ENCODE measurements at regions not wholly inside any gene's neighbourhood (a gene's known extent, or its start where the extent isn't known, plus 50 kb on each side); places are given as distances from the start of the nearest gene placed in this dataset.
"Not testable (repeated sequence)": the region's sequence is repeated elsewhere in the genome, so short reads cannot be mapped to it uniquely, and the experiment has no call there.

DNA sequence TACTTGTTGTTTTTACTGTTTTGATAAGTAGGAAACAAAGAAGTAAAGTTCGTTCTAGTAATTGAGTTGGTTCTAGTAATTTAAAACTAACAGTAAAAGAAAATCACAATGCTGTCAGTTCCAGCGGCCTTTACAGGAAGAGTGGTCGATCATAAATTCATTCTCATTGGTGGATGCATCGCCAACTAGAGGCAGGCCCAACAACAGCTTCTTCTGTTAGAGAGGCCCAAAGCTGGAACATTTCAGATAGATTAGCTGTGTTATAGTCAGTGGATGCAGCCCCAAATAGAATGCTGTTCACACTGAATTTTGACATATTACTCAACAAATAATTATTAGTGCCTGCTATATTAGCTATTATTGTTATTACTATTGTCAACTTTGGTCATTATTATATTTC, 80.8 kb downstream of the ARRDC3 start:
- H3K27me3 ChIP-seq (replicated peaks; ENCODE audit: control insufficient read depth, insufficient read depth, low read length) = no peaks in the 10 kb centered on the region
- no peaks in the 10 kb centered on the region for H3K9me3 ChIP-seq (ENCODE audit: control insufficient read depth, low read length)
- no peaks in the 10 kb centered on the region for H3K36me3 ChIP-seq (ENCODE audit: control insufficient read depth, insufficient read depth, low read length, severe bottlenecking)
- H3K9ac ChIP-seq (ENCODE audit: low read length) = no peak overlapping the region
- no peak for DNase-seq (ENCODE audit: low read depth)
- peaks cover 27% of the 10 kb centered on the region for H3K4me1 ChIP-seq (ENCODE audit: control insufficient read depth, insufficient read depth, low read length)
- no peak overlapping the region for H3K4me3 ChIP-seq (ENCODE audit: low read length)

DNA sequence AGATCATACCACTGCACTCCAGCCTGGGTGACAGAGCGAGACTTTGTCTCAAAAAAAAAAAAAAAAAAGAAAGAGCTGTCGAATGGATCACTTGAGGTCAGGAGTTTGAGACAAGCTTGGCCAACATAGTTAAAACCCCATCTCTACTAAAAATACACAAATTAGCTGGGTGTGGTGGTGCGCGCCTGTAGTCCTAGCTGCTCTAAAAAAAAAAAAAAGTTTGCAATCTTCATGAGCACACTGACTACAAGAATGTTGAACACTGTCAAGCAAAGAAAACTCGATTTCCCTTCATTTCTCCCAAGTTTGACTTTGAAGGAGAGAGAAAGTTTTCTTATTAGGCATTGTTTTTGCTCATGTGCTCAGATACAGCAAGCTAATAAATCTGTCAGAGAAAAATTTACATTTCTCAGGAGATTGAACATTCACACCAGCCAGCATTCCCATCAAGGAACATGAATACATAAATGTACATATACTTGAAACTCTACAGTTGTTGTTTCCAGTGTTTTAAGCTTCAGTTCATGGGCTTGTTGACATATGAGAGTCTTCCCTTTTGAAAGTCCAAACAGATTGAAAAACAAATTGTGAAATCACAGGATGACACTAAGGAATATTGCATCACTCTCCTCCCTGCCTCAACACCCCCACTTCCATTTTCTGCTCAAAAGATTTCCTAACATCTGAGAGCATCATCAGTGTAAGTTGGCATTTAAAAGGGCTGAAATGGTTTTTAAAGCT, 81.8 kb downstream of the ARRDC3 start:
- peak; percentile 90 for DNase-seq (ENCODE audit: low read depth)

DNA sequence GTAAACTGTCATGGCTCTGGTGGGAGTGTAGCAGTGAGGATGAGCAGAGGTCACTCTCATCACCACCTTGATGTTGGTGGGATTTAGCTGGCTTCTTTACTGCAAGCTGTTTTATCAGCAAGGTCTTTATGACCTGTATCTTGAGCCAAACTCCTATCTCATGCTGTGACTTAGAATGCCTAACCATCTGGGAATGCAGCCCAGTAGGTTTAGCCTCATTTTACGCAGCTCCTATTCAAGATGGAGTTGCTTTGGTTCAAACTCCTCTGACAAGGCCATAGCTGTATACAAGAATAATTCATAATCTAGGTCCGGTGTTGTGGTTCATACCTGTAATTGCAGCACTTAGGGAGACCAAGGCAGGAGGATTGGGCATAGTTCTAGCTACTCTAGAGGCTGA, 85.1 kb downstream of the ARRDC3 start:
- H3K27me3 ChIP-seq (replicated peaks; ENCODE audit: control insufficient read depth, insufficient read depth, low read length) = no peaks in the 10 kb centered on the region
- H3K4me1 ChIP-seq (ENCODE audit: control insufficient read depth, insufficient read depth, low read length) = peaks cover 32% of the 10 kb centered on the region
- no peak overlapping the region for H3K9ac ChIP-seq (ENCODE audit: low read length)
- DNase-seq (ENCODE audit: low read depth) = no peak
- H3K4me3 ChIP-seq (ENCODE audit: low read length) = no peak overlapping the region
- no peaks in the 10 kb centered on the region for H3K36me3 ChIP-seq (ENCODE audit: control insufficient read depth, insufficient read depth, low read length, severe bottlenecking)
- no peaks in the 10 kb centered on the region for H3K9me3 ChIP-seq (ENCODE audit: control insufficient read depth, low read length)

More for the DNA sequence above, 81.8 kb downstream of the ARRDC3 start:
- Histone ChIP-seq H3K4me1 (ENCODE audit: control insufficient read depth, insufficient read depth, low read length) (peaks cover 27% of the 10 kb centered on the region), H3K4me3 (ENCODE audit: low read length) (peak overlapping the region; percentile 53), H3K36me3 (ENCODE audit: control insufficient read depth, insufficient read depth, low read length, severe bottlenecking) (no peaks in the 10 kb centered on the region), H3K9ac (ENCODE audit: low read length) (peak overlapping the region; percentile 76), H3K9me3 (ENCODE audit: control insufficient read depth, low read length) (no peaks in the 10 kb centered on the region), H3K27me3 (replicated peaks; ENCODE audit: control insufficient read depth, insufficient read depth, low read length) (no peaks in the 10 kb centered on the region)

DNA sequence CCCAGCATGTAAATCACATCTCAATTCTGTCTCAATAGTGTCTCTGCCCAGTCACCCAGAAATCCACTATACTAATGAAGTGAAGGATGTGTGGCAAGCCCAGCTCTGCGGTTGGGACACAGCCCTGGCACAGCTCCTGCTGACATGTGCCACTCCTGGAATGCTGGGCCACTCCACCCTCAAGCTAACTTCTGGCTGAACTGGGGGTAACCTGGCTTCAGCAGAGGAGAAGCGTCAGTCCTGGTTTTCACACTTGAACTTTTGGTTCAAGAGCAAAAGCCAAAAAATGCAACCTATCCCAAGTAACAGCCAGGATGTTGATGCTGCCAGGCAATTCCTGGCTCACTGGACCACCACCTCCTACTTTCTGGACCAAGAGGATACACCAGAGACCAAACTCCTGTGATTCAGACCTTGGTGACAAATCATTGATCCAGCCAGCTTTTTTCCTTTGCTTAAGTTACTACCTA, 86.4 kb downstream of the ARRDC3 start:
- DNase-seq (ENCODE audit: low read depth) = peak; percentile 78
- no peaks in the 10 kb centered on the region for H3K36me3 ChIP-seq (ENCODE audit: control insufficient read depth, insufficient read depth, low read length, severe bottlenecking)
- H3K4me1 ChIP-seq (ENCODE audit: control insufficient read depth, insufficient read depth, low read length) = peaks cover 28% of the 10 kb centered on the region
- peak overlapping the region; percentile 49 for H3K4me3 ChIP-seq (ENCODE audit: low read length)
- no peaks in the 10 kb centered on the region for H3K27me3 ChIP-seq (replicated peaks; ENCODE audit: control insufficient read depth, insufficient read depth, low read length)
- H3K9ac ChIP-seq (ENCODE audit: low read length) = peak overlapping the region; percentile 67
- H3K9me3 ChIP-seq (ENCODE audit: control insufficient read depth, low read length) = no peaks in the 10 kb centered on the region

DNA sequence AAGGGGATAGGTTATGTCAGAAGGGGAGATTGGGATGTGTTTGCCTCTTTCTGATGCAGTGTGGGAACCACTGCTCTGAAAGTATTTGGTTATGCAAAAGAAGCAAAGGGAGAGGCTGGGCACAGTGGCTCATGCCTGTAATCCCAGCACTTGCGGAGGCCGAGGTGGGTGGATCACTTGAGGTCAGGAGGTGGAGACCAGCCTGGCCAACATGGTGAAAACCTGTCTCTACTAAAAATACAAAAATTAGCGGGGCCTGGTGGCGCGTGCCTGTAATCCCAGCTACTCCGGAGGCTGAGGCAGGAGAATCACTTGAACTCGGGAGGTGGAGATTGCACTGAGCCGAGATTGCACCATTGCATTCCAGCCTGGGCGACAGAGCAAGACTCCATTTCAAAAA, 87.0 kb downstream of the ARRDC3 start:
- H3K27me3 ChIP-seq (replicated peaks; ENCODE audit: control insufficient read depth, insufficient read depth, low read length); DNase-seq (ENCODE audit: low read depth); H3K36me3 ChIP-seq (ENCODE audit: control insufficient read depth, insufficient read depth, low read length, severe bottlenecking); H3K9me3 ChIP-seq (ENCODE audit: control insufficient read depth, low read length): not testable (repeated sequence)
- Histone ChIP-seq H3K4me1 (ENCODE audit: control insufficient read depth, insufficient read depth, low read length) (peaks cover 24% of the 10 kb centered on the region), H3K4me3 (ENCODE audit: low read length) (peak overlapping the region; percentile 49), H3K9ac (ENCODE audit: low read length) (peak overlapping the region; percentile 67)

DNA sequence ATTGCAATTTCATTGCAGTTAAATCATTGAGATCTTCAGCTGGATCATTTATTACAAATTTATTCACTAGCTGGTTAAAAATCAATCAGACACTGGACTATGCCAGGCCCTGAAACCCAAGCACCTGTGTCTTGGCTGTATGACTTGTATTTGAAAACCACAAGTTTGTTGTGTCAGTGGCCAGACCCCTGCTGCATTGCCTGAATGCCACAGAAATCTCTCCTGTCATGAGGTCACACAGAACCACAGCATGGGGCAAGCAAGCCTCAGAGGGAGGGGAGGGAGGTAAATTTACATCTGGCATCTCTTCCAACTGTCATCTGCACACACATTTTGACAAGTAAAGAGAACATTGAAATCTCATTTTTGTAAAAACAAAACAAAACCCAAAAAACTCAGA, 90.0 kb downstream of the ARRDC3 start:
- Histone ChIP-seq H3K4me3 (ENCODE audit: low read length) (no peak overlapping the region), H3K36me3 (ENCODE audit: control insufficient read depth, insufficient read depth, low read length, severe bottlenecking) (no peaks in the 10 kb centered on the region), H3K4me1 (ENCODE audit: control insufficient read depth, insufficient read depth, low read length) (peaks cover 33% of the 10 kb centered on the region), H3K9ac (ENCODE audit: low read length) (no peak overlapping the region), H3K9me3 (ENCODE audit: control insufficient read depth, low read length) (no peaks in the 10 kb centered on the region), H3K27me3 (replicated peaks; ENCODE audit: control insufficient read depth, insufficient read depth, low read length) (no peaks in the 10 kb centered on the region)
- DNase-seq (ENCODE audit: low read depth) = peak; percentile 67

DNA sequence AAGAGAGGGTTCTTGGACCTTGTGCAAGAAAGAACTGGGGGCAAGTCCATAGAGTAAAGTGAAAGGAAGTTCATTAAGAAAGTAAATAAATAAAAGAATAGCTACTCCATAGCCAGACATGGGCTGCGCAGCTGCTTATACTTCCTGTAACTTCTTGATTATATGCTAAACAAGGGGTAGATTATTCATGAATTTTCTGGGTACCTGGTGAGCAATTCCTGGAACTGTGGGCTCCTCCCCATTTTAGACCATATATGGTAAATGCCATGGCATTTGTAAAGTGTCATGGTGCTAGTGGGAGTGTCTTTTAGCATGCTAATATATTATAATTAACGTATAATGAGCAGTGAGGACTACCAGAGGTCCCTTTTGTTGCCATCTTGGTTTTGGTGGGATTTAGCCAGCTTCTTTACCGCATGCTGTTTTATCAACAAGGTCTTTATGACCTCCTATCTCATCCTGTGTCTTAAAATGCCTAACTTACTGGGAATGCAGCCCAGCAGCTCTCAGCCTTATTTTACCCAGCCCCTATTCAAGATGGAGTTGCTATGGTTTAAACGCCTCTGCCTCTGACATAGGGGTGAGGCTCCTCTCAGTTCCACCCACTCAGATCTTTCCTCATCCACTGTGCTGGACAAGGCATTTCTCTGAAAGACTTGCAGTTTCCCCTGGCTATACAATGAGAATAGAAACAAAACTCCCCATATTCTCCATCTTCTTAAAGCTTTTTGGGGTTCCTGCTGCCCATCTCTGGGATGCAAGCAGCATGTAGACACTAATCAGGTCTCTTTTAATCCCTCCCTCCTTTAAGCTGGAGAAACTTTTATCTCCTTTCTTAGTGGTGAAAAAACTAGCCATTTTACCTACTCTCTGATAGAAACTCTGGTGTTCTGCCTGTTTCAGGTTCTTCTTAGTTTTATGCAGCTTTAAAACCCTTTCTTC, 91.2 kb downstream of the ARRDC3 start:
- no peak overlapping the region for H3K4me3 ChIP-seq (ENCODE audit: low read length)
- H3K9ac ChIP-seq (ENCODE audit: low read length) = no peak overlapping the region
- no peaks in the 10 kb centered on the region for H3K27me3 ChIP-seq (replicated peaks; ENCODE audit: control insufficient read depth, insufficient read depth, low read length)
- H3K36me3 ChIP-seq (ENCODE audit: control insufficient read depth, insufficient read depth, low read length, severe bottlenecking) = no peaks in the 10 kb centered on the region
- H3K4me1 ChIP-seq (ENCODE audit: control insufficient read depth, insufficient read depth, low read length) = peaks cover 33% of the 10 kb centered on the region
- DNase-seq (ENCODE audit: low read depth) = no peak
- no peaks in the 10 kb centered on the region for H3K9me3 ChIP-seq (ENCODE audit: control insufficient read depth, low read length)

DNA sequence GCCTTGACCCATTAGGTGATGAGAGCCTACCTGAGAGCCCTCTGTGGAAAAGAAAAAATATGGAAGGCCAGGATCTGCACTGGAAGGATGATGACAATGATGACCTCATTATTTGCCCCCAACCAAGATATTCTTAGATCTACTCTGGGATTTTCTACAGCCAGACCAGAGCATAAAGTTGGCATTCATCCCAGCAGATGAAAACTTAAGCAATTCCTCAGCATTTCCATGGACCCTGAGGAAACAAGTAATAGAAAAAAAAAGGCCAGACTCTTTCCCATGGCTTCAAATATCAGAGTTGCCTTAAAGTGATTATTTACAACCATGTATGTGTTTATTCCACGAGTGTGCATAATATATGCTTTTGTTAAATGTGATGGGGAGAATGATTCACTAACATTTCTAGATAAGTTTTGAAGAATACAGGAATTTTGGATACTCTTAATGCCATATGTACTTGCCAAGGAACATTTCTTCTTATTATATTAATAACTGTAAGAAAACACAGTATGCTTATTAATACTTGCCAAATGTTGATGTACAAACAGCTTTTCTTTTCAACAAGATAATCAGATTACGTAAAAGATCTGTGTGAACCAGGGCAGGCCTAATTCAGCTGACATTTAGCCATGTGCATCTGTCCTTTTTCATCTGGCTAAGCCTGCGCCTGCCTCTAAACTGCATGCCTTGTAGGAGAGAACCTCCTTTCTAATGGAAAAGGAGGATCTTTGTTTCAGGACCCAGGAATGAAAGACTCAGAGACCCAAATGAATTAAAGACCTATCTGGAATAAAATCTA, 94.8 kb downstream of the ARRDC3 start:
- no peaks in the 10 kb centered on the region for H3K9me3 ChIP-seq (ENCODE audit: control insufficient read depth, low read length)
- H3K36me3 ChIP-seq (ENCODE audit: control insufficient read depth, insufficient read depth, low read length, severe bottlenecking) = no peaks in the 10 kb centered on the region
- H3K27me3 ChIP-seq (replicated peaks; ENCODE audit: control insufficient read depth, insufficient read depth, low read length) = no peaks in the 10 kb centered on the region
- H3K4me1 ChIP-seq (ENCODE audit: control insufficient read depth, insufficient read depth, low read length) = peaks cover 29% of the 10 kb centered on the region
- peak; percentile 83 for DNase-seq (ENCODE audit: low read depth)
- peak overlapping the region; percentile 5 for H3K9ac ChIP-seq (ENCODE audit: low read length)
- H3K4me3 ChIP-seq (ENCODE audit: low read length) = no peak overlapping the region

DNA sequence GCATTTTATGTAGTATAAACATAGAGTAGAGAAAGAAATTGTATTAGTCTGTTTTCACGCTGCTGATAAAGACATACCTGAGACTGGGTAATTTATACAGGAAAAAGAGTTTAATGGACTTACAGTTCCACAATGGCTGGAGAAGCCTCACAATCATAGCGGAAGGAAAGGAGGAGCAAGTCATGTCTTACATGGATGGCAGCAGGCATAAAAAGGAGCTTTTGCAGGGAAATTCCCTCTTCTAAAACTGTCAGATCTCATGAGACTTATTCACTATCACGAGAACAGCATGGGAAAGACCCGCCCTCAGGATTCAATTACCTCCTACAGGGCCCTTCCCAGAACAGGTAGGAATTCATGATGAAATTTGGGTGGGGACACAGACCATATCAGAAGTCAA, 98.1 kb downstream of the ARRDC3 start:
- not testable (repeated sequence) for DNase-seq (ENCODE audit: low read depth); H3K9me3 ChIP-seq (ENCODE audit: control insufficient read depth, low read length); H3K36me3 ChIP-seq (ENCODE audit: control insufficient read depth, insufficient read depth, low read length, severe bottlenecking); H3K9ac ChIP-seq (ENCODE audit: low read length); H3K27me3 ChIP-seq (replicated peaks; ENCODE audit: control insufficient read depth, insufficient read depth, low read length); H3K4me3 ChIP-seq (ENCODE audit: low read length)
- peaks cover 37% of the 10 kb centered on the region for H3K4me1 ChIP-seq (ENCODE audit: control insufficient read depth, insufficient read depth, low read length)

DNA sequence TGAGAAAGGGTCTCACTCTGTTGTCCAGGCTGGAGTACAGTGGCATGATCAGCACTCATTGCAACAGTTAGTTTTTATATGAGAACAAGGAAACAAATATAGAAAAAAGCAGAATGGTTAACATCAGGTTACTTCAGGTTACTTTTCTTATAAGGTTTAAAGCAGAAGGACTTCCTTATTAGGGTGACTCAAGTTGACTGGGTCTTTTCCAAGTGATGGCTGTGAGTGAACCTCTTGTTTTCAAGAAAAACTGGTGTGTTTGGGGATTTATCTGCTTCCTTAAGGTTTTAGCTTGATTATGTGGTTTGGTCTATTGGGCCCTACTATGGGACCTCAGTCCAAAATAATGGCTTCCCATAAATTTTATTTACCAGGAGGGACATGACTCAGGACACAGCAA, 99.2 kb downstream of the ARRDC3 start:
- H3K36me3 ChIP-seq (ENCODE audit: control insufficient read depth, insufficient read depth, low read length, severe bottlenecking) = no peaks in the 10 kb centered on the region
- no peaks in the 10 kb centered on the region for H3K9me3 ChIP-seq (ENCODE audit: control insufficient read depth, low read length)
- DNase-seq (ENCODE audit: low read depth) = peak; percentile 31
- peaks cover 40% of the 10 kb centered on the region for H3K4me1 ChIP-seq (ENCODE audit: control insufficient read depth, insufficient read depth, low read length)
- H3K9ac ChIP-seq (ENCODE audit: low read length) = peak overlapping the region; percentile 28
- no peak overlapping the region for H3K4me3 ChIP-seq (ENCODE audit: low read length)
- no peaks in the 10 kb centered on the region for H3K27me3 ChIP-seq (replicated peaks; ENCODE audit: control insufficient read depth, insufficient read depth, low read length)

DNA sequence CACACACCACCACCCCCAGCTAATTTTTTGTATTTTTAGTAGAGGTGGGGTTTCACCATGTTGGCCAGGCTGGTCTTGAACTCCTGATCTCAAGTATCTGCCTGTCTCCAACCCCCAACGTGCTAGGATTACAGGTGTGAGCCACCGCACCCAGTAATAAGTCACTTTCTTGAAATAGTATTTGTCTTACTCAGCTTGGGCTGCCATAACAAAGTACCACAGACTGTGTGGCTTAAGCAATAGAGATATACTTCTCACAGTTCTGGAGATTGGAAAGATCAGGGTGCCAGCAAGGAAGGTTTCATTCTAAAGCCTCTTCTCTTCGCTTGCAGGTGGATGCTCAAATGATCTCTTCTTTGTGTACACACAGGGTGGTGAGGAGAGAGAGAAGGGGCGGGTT, 99.8 kb downstream of the ARRDC3 start:
- Histone ChIP-seq H3K36me3 (ENCODE audit: control insufficient read depth, insufficient read depth, low read length, severe bottlenecking) (no peaks in the 10 kb centered on the region), H3K9me3 (ENCODE audit: control insufficient read depth, low read length) (no peaks in the 10 kb centered on the region), H3K4me1 (ENCODE audit: control insufficient read depth, insufficient read depth, low read length) (peaks cover 34% of the 10 kb centered on the region), H3K9ac (ENCODE audit: low read length) (no peak overlapping the region), H3K27me3 (replicated peaks; ENCODE audit: control insufficient read depth, insufficient read depth, low read length) (no peaks in the 10 kb centered on the region), H3K4me3 (ENCODE audit: low read length) (no peak overlapping the region)
- DNase-seq (ENCODE audit: low read depth) = no peak
